GM18870 (cell line): ENCODE measurements at regions not wholly inside any gene's neighbourhood (a gene's known extent, or its start where the extent isn't known, plus 50 kb on each side); places are given as distances from the start of the nearest gene placed in this dataset.

Source experiments
- ATAC-seq: cut with Tn5 transposase; IDR thresholded peaks from one replicate; pipeline ENCODE4 v1.9.1; 2021; ENCODE audit warnings: moderate library complexity; ENCODE audit not compliant: unreplicated experiment

GRCh38 chr4:123455360-123455759 lies 58.8 kb downstream of the SPRY1 start:
- ATAC-seq, result no peak

GRCh38 chr4:123462007-123462406 lies 65.4 kb downstream of the SPRY1 start:
- no peak for ATAC-seq

GRCh38 chr4:123463869-123464268 lies 67.3 kb downstream of the SPRY1 start:
- ATAC-seq, result no peak

GRCh38 chr4:123465416-123465815 lies 68.8 kb downstream of the SPRY1 start:
- ATAC-seq, result no peak

GRCh38 chr4:123466080-123466785 lies 69.6 kb downstream of the SPRY1 start:
- ATAC-seq, result no peak

GRCh38 chr4:123468479-123469031 lies 72.0 kb downstream of the SPRY1 start:
- ATAC-seq, result no peak

GRCh38 chr4:123469245-123469644 lies 72.7 kb downstream of the SPRY1 start:
- ATAC-seq, result no peak

- no peak for ATAC-seq
Observed at GRCh38 chr4:123469696-123470095, 73.1 kb downstream of the SPRY1 start.

GRCh38 chr4:123470640-123471039 lies 74.0 kb downstream of the SPRY1 start:
- no peak for ATAC-seq

GRCh38 chr4:123471655-123472369 lies 75.2 kb downstream of the SPRY1 start:
- ATAC-seq, result no peak

GRCh38 chr4:123474817-123475216 lies 78.2 kb downstream of the SPRY1 start:
- no peak for ATAC-seq

GRCh38 chr4:123476089-123476488 lies 79.5 kb downstream of the SPRY1 start:
- peak; percentile 51 for ATAC-seq

- peak; percentile 60 for ATAC-seq
Observed at GRCh38 chr4:123477711-123478209, 81.2 kb downstream of the SPRY1 start.

GRCh38 chr4:123478859-123479345 lies 82.3 kb downstream of the SPRY1 start:
- ATAC-seq, result no peak

- ATAC-seq, result no peak
Observed at GRCh38 chr4:123479944-123480343, 83.3 kb downstream of the SPRY1 start.

- no peak for ATAC-seq
Observed at GRCh38 chr4:123480706-123481418, 84.3 kb downstream of the SPRY1 start.

- ATAC-seq, result no peak
Observed at GRCh38 chr4:123481717-123482116, 85.1 kb downstream of the SPRY1 start.

- no peak for ATAC-seq
Observed at GRCh38 chr4:123484291-123484926, 87.8 kb downstream of the SPRY1 start.

- ATAC-seq, result no peak
Observed at GRCh38 chr4:123485601-123486000, 89.0 kb downstream of the SPRY1 start.

- ATAC-seq, result peak; percentile 90
Observed at GRCh38 chr4:123488916-123489315, 92.3 kb downstream of the SPRY1 start.

GRCh38 chr4:123495530-123495929 lies 98.9 kb downstream of the SPRY1 start:
- no peak for ATAC-seq
